ENCODE measurements at regions not wholly inside any gene's neighbourhood (a gene's known extent, or its start where the extent isn't known, plus 50 kb on each side); places are given as distances from the start of the nearest gene placed in this dataset.

DNA sequence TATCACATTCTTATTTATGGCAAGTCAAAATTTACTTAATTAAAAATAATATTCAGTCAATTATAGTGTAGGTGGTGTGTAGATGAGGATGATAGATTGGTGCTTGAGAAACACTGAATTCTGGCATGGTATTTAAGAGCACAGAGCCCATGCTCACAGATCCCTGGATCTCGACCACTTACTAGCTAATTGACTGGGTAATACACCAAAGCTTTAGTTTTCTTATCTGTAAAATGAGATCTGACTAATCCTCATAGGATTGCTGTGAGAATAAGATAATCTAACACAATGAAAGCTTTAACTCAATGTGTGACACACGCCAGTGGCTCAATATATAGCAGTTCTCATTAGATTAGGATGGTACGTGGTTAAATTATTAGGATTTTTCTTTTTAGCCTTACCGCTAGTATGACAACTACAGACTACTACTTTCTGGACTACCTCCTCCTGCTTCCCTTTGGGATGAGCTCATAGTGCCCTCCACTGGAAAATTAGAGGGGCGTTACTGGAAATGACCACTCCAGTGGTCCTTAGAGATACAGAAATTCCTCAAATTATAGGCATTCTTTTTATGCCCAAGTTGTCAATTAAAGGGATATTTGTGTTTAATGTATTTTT is 482.8 kb upstream of the TBX3 start:
- TF ChIP-seq CTCF (IDR thresholded peaks at IDR 0.05) (peak in 1 of 6 experiments; percentile 7), POLR2A (IDR thresholded peaks at IDR 0.05) (no peak)

Data from Peyer's patch (tissue), 4 donors.